ENCODE measurements at regions not wholly inside any gene's neighbourhood (a gene's known extent, or its start where the extent isn't known, plus 50 kb on each side); places are given as distances from the start of the nearest gene placed in this dataset.

GRCh38 chr13:26822146-26822545, 61.6 kb upstream of the GPR12 start:
- no peak for DNase-seq

- DNase-seq: no peak
Measured at GRCh38 chr13:26821672-26822071, 61.1 kb upstream of the GPR12 start.

GRCh38 chr13:26820871-26821270, 60.3 kb upstream of the GPR12 start:
- DNase-seq: no peak

GRCh38 chr13:26819046-26819445, 58.5 kb upstream of the GPR12 start:
- DNase-seq: no peak

- no peak for DNase-seq
Measured at GRCh38 chr13:26816881-26817280, 56.3 kb upstream of the GPR12 start.

GRCh38 chr13:26813980-26814348, 53.4 kb upstream of the GPR12 start:
- DNase-seq: no peak

GRCh38 chr13:26813321-26813979, 52.9 kb upstream of the GPR12 start:
- DNase-seq: no peak

- no peak for DNase-seq
Measured at GRCh38 chr13:26811581-26811980, 51.0 kb upstream of the GPR12 start.

Data from activated CD8-positive, alpha-beta memory T cell treated with anti-CD3 and anti-CD28 coated beads, Interleukin-2, amount 50 U/mL, for 4 hours (primary cell).